ENCODE measurements at regions not wholly inside any gene's neighbourhood (a gene's known extent, or its start where the extent isn't known, plus 50 kb on each side); places are given as distances from the start of the nearest gene placed in this dataset.

DNA sequence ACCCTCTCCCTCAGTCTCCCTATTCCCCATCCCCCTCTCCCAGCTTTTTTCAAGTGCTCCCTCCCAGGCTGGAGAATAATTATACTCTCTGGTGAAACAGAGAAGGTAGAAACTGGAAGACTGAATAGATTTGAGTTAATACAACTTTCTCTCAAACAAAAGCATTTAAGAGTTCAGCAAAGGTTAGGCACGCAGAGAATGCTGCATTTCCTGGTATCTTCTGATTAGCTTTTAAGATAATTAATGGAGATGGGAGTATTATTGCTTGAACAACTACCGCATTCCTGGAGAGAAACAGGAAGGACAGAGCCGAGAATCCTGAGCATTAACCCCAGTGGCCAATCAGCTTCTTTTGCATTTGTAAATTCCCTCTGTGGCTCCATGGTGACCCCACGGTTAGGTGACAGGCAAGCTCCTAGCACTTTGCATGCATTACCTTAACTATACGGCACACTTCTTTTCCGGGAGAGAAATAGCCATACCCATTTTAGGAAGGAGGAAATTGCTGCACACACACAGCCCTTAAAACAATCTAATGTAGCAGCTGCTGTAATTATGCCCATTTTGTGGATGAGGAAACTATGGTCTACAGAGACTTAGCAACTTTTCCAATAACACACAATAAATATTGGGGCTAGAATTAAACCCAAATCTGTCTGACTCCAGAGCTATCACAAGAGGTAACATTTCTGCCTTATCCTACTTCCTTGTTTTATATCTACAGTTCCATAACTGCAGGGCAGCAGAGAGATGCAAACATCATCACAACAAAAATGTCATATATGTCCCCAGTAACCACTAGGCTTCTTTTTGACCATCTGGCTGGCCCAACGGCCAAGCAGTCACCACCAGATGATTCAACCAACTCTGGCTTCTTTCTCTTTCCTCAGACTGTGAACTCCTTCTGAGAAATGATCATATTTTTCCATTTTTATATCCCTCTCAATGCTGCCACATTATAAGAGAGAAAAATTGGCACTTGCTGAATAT is 169.9 kb downstream of the CD24 start:
- TF ChIP-seq, protein P1, sequence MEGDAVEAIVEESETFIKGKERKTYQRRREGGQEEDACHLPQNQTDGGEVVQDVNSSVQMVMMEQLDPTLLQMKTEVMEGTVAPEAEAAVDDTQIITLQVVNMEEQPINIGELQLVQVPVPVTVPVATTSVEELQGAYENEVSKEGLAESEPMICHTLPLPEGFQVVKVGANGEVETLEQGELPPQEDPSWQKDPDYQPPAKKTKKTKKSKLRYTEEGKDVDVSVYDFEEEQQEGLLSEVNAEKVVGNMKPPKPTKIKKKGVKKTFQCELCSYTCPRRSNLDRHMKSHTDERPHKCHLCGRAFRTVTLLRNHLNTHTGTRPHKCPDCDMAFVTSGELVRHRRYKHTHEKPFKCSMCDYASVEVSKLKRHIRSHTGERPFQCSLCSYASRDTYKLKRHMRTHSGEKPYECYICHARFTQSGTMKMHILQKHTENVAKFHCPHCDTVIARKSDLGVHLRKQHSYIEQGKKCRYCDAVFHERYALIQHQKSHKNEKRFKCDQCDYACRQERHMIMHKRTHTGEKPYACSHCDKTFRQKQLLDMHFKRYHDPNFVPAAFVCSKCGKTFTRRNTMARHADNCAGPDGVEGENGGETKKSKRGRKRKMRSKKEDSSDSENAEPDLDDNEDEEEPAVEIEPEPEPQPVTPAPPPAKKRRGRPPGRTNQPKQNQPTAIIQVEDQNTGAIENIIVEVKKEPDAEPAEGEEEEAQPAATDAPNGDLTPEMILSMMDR (IDR thresholded peaks at IDR 0.05): no peak
- no peak for TF ChIP-seq POLR2A (IDR thresholded peaks at IDR 0.05)

Data from Peyer's patch (tissue), 4 donors.